Tibial nerve (tissue), 4 donors: ENCODE measurements at regions not wholly inside any gene's neighbourhood (a gene's known extent, or its start where the extent isn't known, plus 50 kb on each side); places are given as distances from the start of the nearest gene placed in this dataset.

Experiments used
- DNase-seq, 2 donors: peaks; one replicate each; pipeline ENCODE4 v3.0.0-alpha.2; 2019; ENCODE audit warnings: low spot score in 2 of 2
- H3K27ac ChIP-seq, 4 donors: fragments of 200-600 bp; sonication (generic) in 3 of 4; one replicate each; pipeline ENCODE4 v1.5.1; 2017 to 2019; ENCODE audit warnings: mild to moderate bottlenecking in 1 of 4
- H3K27me3 ChIP-seq, 2 donors: fragments of 200-600 bp; sonication (generic) in 1 of 2; one replicate each; pipeline versions ENCODE4 v1.5.1 to v1.6.0; 2017 to 2019
- H3K36me3 ChIP-seq, 3 donors: fragments of 200-600 bp; sonication (generic); one replicate each; pipeline ENCODE4 v1.5.1; 2018 to 2019
- H3K4me1 ChIP-seq, 4 donors: fragments of 200-600 bp; sonication (generic) in 3 of 4; one replicate each; pipeline ENCODE4 v1.5.1; 2017 to 2019
- H3K4me3 ChIP-seq, 4 donors: fragments of 200-600 bp; sonication (generic) in 3 of 4; one replicate each; pipeline ENCODE4 v1.5.1; 2017 to 2019; ENCODE audit warnings: mild to moderate bottlenecking in 1 of 4, moderate library complexity in 1 of 4
- H3K9me3 ChIP-seq, 4 donors: fragments of 200-600 bp; sonication (generic) in 3 of 4; one replicate each; pipeline ENCODE4 v1.5.1; 2017 to 2019
- EP300 ChIP-seq, 2 donors: sonication (generic); formaldehyde crosslinking; IDR thresholded peaks; one replicate each; pipeline ENCODE4 v1.6.1; 2017; ENCODE audit warnings: antibody characterized with exemption in 2 of 2, mild to moderate bottlenecking in 1 of 2
- POLR2A ChIP-seq, 2 donors: fragments of 450-650 bp; IDR thresholded peaks; one replicate each; pipeline ENCODE4 v1.6.1; 2017; ENCODE audit warnings: antibody characterized with exemption in 2 of 2, mild to moderate bottlenecking in 2 of 2, moderate library complexity in 2 of 2
- WGBS, 2 donors: methylation state at CpG; one replicate each; pipeline ENCODE4 v1.1.5; 2018; 5-methylcytosine and 5-hydroxymethylcytosine counted together
- TF ChIP-seq, protein P1 (sequence below), 5 experiments: fragments of 200-600 bp in 3 of 5; fragments of 450-650 bp in 2 of 5; sonication (generic) in 3 of 5; IDR thresholded peaks; one replicate each; pipeline ENCODE4 v1.5.1; 2016 to 2019; ENCODE audit warnings: antibody characterized with exemption in 5 of 5, mild to moderate bottlenecking in 3 of 5, moderate library complexity in 2 of 5

DNA sequence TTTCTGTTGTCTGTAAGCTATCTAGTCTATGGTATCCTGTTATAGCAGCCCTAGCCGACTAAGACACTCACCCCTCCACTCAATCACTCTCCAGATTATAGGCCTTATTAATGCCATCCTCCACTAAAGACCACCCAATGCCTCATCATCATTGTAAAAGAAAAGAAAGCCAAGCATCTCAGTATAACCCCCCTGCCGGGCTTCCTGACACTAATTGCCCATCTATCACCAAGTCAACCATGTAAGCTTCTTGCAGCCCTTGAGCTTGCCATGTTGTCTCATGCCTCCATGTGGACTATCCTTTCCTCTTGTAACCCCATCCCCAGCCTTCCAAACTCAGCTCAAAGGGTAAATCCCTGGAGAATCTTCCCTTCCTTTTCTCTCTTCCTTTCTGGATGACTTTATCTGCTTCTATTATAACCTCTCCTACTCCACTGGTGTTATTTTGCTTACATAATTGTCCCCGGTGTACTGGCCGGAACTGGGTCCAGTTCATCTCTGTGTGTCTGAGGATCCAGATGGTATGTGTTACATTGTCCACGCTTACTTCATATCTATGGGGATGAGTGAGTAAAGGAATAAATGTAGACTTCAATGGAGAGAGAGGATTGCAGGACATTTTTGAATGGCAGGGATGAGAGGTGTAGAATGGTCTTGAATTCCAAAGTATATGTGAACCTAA is 202.9 kb upstream of the SOX4 start:
- H3K4me3 ChIP-seq = no peak overlapping the region
- no peak for DNase-seq
- no peak overlapping the region for H3K27ac ChIP-seq
- no peaks in the 10 kb centered on the region for H3K9me3 ChIP-seq
- H3K4me1 ChIP-seq = no peaks in the 10 kb centered on the region
- no peak for TF ChIP-seq POLR2A (IDR thresholded peaks at IDR 0.05)
- TF ChIP-seq, protein P1, sequence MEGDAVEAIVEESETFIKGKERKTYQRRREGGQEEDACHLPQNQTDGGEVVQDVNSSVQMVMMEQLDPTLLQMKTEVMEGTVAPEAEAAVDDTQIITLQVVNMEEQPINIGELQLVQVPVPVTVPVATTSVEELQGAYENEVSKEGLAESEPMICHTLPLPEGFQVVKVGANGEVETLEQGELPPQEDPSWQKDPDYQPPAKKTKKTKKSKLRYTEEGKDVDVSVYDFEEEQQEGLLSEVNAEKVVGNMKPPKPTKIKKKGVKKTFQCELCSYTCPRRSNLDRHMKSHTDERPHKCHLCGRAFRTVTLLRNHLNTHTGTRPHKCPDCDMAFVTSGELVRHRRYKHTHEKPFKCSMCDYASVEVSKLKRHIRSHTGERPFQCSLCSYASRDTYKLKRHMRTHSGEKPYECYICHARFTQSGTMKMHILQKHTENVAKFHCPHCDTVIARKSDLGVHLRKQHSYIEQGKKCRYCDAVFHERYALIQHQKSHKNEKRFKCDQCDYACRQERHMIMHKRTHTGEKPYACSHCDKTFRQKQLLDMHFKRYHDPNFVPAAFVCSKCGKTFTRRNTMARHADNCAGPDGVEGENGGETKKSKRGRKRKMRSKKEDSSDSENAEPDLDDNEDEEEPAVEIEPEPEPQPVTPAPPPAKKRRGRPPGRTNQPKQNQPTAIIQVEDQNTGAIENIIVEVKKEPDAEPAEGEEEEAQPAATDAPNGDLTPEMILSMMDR (IDR thresholded peaks at IDR 0.05) = no peak
- no peak for TF ChIP-seq EP300 (IDR thresholded peaks at IDR 0.05)
- WGBS, 2 donors = 62 to 65% methylated on average over 5 of the region's 5 CpGs
- H3K27me3 ChIP-seq = no peaks in the 10 kb centered on the region
- H3K36me3 ChIP-seq = no peaks in the 10 kb centered on the region

DNA sequence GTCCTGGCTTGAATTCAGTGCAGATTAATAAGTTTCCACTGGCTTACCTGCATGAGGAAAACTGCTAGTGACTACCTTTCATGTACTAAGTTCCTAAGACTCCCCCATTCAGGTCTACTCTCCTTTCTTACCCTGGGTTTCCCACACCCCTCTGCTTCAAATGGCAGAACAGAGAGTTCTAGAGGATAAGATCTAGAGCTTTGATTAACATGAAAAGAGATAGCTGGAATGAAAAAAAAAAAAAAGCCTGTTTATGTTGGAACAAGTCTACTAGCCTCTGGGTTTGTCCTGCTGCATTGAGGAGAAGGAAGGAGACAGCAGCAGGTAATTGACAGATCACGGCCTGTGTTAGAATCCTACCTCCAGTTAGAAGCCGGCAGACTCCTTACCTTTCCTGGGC is 201.4 kb upstream of the SOX4 start:
- H3K27me3 ChIP-seq = no peaks in the 10 kb centered on the region
- H3K4me1 ChIP-seq = no peaks in the 10 kb centered on the region
- DNase-seq = no peak
- no peaks in the 10 kb centered on the region for H3K36me3 ChIP-seq
- no peaks in the 10 kb centered on the region for H3K9me3 ChIP-seq
- H3K27ac ChIP-seq = no peak overlapping the region
- WGBS, 2 donors = 89 to 92% methylated on average over 2 of the region's 2 CpGs
- no peak for TF ChIP-seq EP300 (IDR thresholded peaks at IDR 0.05)
- TF ChIP-seq, protein P1 (IDR thresholded peaks at IDR 0.05) = no peak
- no peak for TF ChIP-seq POLR2A (IDR thresholded peaks at IDR 0.05)
- no peak overlapping the region for H3K4me3 ChIP-seq

DNA sequence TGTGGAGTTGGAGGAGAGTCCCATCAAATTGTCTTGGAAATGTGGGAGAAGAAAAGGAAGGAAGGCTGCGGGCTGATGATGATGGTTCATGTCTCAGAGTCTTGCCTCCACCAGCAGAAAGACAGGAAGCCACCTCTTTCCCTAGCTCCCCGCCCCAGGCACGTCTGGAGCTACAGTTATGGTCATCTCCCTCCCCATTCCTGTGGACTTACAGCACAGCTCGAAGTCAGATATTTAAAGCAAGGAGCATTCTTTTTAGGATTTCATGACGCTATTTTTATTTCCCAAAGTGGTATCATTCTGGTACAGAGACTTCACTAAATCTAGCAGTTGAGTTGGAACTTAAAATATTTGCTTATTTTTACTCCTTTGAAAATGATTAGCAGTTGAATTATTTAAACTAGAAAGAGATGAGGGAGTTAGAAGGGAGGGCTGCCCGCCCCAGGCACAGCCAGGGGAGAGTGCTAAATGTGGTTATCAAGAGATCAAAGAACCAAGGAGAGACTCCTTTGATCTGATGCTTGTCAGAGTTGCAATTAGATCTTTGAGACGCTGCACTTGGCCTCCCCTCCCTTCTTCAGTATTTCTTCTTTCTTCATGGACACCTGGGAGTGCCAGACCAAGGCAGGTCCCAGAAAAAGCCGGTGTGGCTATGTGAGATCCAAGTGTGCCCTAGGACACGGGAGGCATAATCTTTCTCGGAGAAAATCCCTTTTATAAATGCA is 199.9 kb upstream of the SOX4 start:
- Histone ChIP-seq H3K27ac (no peak overlapping the region), H3K4me1 (no peaks in the 10 kb centered on the region), H3K36me3 (no peaks in the 10 kb centered on the region), H3K9me3 (no peaks in the 10 kb centered on the region), H3K4me3 (no peak overlapping the region), H3K27me3 (no peaks in the 10 kb centered on the region)
- no peak for DNase-seq
- TF ChIP-seq EP300 (IDR thresholded peaks at IDR 0.05) (no peak), POLR2A (IDR thresholded peaks at IDR 0.05) (no peak)
- TF ChIP-seq, protein P1 (IDR thresholded peaks at IDR 0.05) = no peak
- 63 to 70% methylated on average over 10 of the region's 10 CpGs for WGBS, 2 donors

DNA sequence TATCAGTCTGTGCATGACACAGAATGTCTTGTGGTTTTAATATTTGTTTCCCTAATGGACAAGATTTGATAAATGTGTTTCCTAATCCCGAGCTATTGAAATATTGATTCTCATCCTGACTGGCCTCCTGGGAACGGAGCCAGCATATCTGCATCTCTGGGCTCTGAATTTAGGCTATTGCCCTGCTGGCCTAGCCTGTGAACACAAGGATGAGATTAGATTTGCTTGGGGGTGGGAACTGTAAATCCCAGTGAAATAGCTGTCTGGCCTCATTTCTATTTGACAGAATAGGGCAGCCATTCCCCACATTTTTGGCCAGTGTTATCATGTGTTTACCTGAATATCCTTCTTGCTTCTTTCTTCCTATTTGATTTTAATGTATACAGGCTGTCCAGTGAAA is 198.4 kb upstream of the SOX4 start:
- DNase-seq = no peak
- H3K9me3 ChIP-seq = no peaks in the 10 kb centered on the region
- no peak overlapping the region for H3K4me3 ChIP-seq
- WGBS, 2 donors = 21 to 62% methylated on average over 2 of the region's 2 CpGs
- H3K36me3 ChIP-seq = no peaks in the 10 kb centered on the region
- no peak overlapping the region for H3K27ac ChIP-seq
- H3K4me1 ChIP-seq = no peaks in the 10 kb centered on the region
- TF ChIP-seq, protein P1 (IDR thresholded peaks at IDR 0.05) = no peak
- H3K27me3 ChIP-seq = no peaks in the 10 kb centered on the region

DNA sequence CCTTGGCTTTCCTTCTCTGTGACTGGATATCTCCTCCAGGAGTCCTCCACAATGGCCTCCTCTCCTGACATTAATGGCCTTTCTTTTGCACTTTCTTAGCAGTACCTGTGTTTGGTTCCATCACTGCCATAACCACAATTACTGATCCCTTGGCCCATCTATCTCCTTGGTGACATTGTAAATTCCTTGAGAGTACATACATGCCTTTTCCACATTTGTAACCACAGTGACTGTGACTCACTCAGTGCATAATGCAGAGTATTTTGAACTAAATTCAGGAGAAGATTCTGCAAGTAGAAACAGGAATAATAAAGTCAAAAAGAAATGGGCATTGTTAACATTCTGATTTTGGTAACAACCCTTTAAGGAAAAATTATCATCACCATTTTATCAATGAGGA is 197.2 kb upstream of the SOX4 start:
- no peaks in the 10 kb centered on the region for H3K27me3 ChIP-seq
- no peaks in the 10 kb centered on the region for H3K4me1 ChIP-seq
- H3K27ac ChIP-seq = no peak overlapping the region

More for the DNA sequence above, 197.2 kb upstream of the SOX4 start:
- TF ChIP-seq, protein P1 (IDR thresholded peaks at IDR 0.05) = no peak
- Histone ChIP-seq H3K36me3 (no peaks in the 10 kb centered on the region), H3K4me3 (no peak overlapping the region), H3K9me3 (no peaks in the 10 kb centered on the region)
- DNase-seq = no peak
